Daoy (cell line): ENCODE measurements at regions not wholly inside any gene's neighbourhood (a gene's known extent, or its start where the extent isn't known, plus 50 kb on each side); places are given as distances from the start of the nearest gene placed in this dataset.
"Not testable (repeated sequence)": the region's sequence is repeated elsewhere in the genome, so short reads cannot be mapped to it uniquely, and the experiment has no call there.

Experiments
- DNase-seq: peaks from one replicate; pipeline ENCODE4 v3.0.0-alpha.2; 2015; ENCODE audit warnings: low read depth

DNA sequence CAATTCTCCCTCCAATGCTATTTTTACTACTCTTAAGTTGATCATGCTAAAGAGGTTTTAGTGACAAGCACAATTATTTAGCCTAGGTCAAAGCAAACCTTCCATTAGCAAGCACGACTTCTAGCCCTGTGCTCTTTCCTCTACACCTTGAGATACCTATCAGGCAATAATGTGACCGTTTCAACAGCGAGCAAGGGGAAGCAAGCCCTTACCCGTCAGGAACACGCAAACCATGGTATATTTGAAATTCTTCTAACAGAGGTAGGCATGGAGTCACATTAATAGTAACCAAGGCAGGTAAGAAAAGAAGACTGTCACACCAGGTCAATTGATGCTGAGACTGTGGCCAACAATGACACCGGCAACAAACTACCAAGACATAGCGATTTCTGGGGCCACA is 68.9 kb upstream of the VGLL4 start:
- DNase-seq = no peak

- no peak for DNase-seq
Observed at GRCh38 chr3:11711876-11712275, 68.2 kb upstream of the VGLL4 start.

GRCh38 chr3:11709782-11710181 is 66.1 kb upstream of the VGLL4 start:
- no peak for DNase-seq

GRCh38 chr3:11707084-11707483 is 63.4 kb upstream of the VGLL4 start:
- DNase-seq = not testable (repeated sequence)

DNA sequence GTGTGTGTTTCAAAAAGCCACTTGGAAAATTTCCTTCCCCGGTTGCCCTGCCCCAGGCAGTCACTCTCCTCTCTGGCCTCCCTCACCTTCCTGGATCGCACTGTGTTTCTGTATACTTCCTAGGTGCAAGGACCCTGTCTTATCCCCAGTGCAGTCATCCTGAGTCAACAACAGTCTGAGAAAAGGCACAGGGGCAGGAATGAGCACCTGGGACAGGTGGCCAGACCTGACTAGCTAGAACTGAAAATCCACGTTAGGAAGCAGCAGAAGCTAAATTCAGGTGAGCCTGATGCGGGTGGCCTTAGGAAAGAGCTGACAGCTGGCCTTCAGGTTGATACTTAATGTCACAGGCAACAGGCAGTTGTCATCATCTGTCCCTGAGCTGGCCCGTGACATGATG is 62.9 kb upstream of the VGLL4 start:
- DNase-seq = no peak

GRCh38 chr3:11705049-11705448 is 61.3 kb upstream of the VGLL4 start:
- DNase-seq = no peak

- no peak for DNase-seq
Observed at GRCh38 chr3:11703146-11703545, 59.4 kb upstream of the VGLL4 start.

DNA sequence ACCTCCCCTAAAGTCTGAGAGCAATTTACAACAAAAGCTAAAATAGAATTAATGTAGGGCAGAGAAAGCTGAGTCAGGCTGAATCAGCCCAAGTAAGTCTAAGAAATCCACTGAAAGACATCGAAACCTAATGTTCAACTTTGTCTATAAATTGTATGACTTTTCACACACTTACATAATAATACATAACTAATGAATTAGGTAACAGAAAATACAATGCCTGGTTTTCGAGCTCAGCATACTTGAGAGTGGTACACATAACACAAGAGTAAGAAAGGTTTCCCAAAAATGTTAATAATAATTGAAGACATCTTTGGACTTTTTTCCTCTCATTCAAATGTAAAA is 55.3 kb upstream of the VGLL4 start:
- no peak for DNase-seq

GRCh38 chr3:11698326-11699082 is 54.8 kb upstream of the VGLL4 start:
- no peak for DNase-seq

GRCh38 chr3:11697701-11698100 is 54.0 kb upstream of the VGLL4 start:
- DNase-seq = no peak

DNA sequence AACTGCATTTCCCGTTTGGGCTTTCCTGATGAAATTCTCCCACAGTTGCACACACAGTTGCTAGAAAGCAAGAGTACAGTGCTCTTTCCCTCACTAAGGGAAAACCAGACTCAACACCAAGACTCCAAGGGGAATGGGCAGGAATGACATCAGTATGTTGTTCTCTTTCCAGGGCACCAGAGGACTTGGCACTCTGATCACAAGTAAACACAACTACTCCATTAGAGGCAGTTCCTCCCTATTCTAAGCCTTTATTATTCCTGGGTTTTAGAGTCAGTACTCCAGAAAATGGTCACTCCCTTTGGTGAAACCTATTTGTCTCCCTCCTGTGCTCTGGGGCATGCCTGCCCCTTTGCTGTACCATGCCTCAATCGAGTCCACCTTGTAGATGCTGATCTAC is 52.3 kb upstream of the VGLL4 start:
- DNase-seq = no peak
